GM19452 (cell line): ENCODE measurements at regions not wholly inside any gene's neighbourhood (a gene's known extent, or its start where the extent isn't known, plus 50 kb on each side); places are given as distances from the start of the nearest gene placed in this dataset.
"Not testable (repeated sequence)": the region's sequence is repeated elsewhere in the genome, so short reads cannot be mapped to it uniquely, and the experiment has no call there.

Experiments used
- ATAC-seq: cut with Tn5 transposase; IDR thresholded peaks from one replicate; pipeline ENCODE4 v1.9.1; 2021; ENCODE audit not compliant: unreplicated experiment

DNA sequence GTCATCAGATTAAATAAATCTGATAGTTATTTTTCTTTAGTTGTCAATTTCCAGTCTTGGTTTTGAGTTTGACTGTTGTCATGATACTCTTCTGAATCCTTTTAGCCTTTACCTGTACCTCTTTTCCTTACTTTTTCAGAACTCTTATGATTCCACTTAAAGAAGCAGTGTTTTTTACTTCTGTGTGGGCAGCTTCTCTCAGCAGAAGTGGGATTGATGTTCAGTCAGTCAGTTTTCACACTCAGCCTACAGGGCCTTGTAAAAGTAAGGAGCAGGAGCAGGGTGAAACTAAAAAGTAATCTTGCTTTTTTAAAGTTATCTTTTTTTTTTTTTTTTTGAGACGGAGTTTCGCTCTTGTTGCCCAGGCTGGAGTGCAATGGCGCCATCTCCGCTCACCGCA, 75.1 kb downstream of the HAUS1 start:
- no peak for ATAC-seq

DNA sequence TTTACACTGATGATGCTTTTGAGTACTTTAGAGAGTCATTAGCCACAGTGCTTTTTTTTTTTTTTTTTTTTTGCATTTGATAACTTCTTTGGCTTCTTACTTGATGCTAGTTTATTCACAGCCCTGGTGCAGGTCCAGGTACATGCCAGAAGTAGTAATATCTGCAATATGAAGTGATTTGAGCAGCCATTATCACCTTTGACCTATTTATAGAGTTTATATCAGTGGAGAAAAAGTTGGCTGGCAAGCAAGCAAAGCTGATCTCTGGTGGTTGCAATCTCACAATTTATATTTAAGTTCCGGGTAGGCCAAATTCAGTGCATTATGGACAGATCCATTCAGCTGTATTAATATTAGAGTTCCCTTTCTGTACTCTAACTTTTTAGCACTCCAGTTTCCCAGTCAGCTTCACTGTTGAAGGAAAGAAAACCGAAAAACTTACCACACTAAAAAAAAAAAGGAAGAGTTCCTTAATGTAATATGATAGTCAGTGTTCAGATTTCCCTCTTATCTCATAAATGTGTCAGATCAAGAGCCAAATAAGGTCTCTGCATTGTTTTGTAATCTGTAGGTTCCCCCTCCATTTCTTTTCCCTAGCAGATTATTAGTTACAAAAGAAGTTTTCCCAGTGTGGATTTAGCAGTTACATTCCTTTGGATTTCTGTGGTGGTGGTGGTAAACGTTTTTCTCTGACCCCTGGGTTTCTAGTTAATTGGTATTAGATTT, 78.6 kb downstream of the HAUS1 start:
- ATAC-seq = no peak

DNA sequence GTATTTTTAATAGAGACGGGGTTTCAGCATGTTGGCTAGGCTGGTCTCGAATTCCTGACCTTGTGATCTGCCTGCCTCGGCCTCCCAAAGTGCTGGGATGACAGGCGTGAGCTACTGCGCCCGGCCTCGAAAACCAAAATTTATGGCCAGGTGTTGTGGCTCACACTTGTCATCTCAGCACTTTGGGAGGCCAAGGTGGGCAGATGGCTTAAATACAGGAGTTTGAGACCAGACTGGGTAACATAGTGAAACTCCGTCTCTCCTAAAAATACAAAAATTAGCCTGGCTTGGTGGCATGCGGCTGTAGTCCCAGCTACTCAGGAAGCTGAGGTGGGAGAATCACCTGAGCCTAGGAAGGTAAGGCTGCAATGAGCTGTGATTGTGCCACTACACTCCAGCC, 80.1 kb downstream of the HAUS1 start:
- not testable (repeated sequence) for ATAC-seq

DNA sequence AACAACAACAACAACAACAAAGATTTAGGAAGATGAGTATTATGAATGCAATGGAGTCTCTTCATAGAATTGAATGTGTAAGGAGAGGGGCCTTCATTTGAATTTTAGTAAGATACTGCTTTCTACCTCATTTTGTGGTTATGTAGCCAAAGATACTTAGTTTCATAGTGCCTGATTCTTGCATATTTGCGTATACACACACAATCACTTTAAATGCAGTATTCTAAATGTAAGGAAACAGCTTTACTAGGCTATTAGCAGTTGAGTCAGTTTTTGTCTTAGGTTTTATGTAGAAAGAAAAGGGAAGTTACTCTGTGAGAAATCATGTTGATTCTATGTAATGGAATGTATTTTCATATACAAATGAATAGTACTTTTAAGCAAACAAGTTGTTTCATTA, 80.5 kb downstream of the HAUS1 start:
- ATAC-seq = no peak

DNA sequence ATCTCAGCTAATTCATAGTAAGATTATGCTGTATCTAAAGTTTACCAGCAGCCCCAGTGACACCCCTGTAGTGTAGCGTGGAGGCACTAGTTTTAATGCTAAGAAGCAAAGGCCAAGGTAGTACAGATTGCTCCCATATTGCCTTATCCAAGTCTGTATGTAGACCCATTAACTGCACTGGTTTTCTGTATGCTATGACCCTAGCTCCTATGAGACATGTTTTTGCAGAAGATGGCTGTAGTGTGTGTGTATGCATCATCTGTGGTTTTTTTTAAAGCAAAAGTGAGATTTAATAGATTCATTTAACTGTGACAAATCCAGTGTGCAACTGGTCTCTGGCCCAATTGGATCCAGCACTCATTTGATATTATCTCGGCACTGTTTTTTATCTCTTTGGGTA, 86.5 kb downstream of the HAUS1 start:
- ATAC-seq = no peak

DNA sequence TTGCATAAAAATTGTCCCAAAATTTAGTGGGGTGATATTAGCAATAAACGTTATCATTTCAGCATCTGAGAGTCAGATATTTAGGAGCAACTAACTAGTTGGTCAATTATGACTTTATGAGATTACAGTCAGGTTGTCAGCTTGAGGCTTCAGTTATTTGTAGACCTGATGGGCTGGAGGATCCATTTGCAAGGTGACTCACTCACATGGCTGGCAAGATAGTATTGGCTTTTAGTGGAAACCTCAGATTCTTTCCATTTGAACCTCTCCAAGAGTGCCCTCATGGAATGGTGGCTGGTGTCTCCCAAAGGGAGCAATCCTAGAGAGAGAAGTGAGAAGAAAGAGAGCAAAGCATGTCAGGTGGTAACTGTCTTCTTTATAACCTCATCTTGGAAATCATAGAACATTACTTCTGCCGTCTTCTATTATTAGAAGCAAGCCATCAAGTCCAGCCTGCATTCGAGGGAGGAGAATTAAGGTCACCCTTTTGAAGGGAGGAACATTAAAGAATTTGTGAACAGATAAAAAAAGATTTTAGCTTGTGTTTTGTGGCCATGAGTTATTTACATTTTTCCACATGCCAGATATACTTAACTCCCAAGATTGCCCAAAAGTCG, 92.5 kb downstream of the HAUS1 start:
- no peak for ATAC-seq

DNA sequence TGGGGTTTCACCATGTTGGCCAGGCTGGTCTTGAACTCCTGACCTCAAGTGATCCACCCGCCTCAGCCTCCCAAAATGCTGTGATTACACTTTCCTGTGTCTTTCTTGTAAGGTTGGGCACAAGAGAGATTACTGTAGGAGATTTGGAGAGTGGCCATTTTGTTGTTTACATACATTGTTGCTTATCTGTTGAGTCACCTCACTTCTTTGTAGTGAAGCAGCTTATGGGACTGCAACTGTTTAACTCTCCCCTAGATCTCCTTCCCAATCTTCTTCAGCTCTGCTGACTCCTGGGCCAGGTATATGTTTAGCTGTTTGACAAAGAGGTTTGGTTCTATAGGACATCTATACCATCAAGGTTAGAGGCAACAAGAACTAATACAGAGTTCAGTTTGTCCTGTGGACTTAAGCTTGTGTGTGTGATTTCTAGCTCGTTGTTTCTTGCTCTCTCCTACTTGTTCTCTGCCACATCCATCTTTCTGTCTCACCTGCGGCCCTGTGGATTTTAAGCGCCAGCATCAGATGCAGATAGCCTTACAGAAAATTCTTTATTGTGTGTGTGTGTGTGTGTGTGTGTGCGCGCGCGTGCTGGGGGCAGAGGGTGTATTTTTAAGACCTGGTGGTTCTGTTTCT, 95.4 kb downstream of the HAUS1 start:
- no peak for ATAC-seq

DNA sequence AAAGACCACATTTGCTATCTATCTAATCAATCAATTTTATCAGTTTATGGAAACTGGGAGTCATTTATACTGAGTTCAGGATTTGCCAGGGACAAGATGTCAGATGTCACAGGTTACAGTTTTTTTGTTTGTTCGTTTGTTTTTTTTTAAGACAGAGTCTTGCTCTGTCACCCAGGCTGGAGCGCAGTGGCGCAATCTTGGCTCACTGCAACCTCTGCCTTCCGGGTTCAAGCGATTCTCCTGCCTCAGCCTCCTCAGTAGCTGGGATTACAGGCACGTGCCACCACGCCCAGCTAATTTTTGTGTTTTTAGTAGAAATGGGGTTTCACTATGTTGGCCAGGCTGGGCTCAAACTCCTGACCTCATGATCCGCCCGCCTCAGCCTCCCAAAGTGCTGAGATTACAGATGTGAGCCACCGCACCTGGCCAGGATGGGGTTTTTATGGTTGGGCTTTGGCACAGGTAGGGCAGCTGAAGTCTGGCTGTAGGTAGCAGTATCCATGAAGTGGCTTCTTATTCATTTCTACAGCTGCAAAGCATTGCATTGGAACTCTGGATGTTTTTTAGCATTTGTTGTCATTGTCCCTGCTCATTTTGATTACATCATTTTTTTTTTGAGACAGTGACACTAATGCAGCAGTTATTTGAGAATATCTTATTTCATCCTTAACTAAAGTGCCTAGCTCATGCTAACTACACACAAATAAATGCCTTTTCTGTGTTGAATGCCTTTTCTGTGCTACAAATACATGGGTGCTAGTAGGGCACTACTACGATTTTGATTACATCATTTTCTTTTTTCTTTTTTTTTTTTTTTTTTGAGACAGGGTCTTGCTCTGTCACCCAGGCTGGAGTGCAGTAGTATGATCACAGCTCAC, 96.2 kb downstream of the HAUS1 start:
- ATAC-seq = not testable (repeated sequence)

DNA sequence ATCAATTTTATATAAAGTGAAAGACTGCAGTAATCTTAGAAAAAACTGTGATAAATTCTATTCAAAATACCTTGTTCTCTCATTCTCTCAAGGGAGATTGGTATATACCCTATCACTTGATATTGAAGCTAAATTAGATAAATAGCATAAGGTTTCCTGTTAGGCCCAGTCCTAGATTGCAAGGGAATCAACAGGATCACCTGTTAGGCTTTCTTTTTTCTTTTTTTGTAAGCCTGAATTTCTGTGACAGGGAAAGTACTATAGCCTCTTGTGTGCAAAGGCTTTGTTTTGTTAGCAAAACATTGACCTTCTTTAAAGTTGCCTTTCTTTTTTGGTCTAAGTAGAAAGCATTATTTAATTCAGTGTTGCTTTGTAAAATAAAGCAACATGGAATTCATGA, 100.0 kb downstream of the HAUS1 start:
- no peak for ATAC-seq

DNA sequence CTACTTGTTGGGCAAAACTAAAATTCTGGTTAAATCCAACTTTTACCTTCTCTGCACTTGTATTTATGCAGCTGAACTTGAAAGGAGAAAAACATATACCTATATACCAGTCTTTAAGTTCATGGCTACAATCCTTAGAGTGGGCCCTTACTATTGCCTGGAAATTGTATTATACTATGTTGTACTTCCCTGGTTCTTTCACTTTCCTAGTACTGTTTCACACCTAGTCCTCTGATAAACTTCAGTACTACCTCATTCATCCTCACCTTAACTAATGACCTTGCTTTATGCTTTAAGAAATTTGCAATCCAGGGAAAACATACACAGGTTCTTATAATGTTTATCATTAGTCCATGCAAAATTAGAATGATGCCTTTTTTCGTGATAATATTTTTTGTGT, 103.8 kb downstream of the HAUS1 start:
- ATAC-seq = no peak

DNA sequence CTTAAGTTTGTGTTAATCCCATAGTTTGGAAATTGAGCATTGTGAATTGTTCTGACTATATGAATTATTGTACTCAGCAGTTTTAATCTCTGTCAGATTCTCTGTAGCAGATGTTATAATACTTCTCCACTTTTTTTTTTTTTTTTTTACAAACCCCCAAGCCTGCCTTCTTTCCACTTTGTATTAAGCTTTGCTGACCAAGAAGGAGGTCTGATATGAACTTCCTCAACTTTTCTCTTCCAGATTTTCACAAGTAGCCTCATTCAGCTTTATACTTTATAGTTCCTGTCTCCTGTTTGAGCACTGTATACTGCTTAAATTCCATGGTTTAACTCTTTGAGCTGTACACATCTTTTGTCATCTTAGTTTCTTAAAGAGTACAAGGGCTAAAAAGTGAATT, 105.0 kb downstream of the HAUS1 start:
- ATAC-seq = no peak

DNA sequence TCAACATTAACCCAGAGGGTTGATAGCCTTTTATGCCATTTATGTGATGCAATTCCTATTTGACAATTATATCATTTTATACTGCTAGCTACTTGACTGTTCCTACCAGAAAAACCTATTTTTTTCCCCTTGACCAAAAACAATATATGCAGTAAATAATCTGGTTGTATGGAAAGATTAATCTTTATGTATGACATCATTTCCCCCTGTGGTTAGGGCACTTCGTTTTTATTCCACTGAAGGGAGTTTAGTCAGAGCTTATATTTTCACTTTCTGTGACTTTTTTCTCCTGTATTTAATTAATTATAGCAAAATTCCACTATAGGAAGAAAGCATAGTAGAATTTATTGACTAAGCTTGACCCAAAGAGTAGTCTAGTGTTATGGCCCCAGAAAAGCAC, 107.6 kb downstream of the HAUS1 start:
- ATAC-seq = no peak

DNA sequence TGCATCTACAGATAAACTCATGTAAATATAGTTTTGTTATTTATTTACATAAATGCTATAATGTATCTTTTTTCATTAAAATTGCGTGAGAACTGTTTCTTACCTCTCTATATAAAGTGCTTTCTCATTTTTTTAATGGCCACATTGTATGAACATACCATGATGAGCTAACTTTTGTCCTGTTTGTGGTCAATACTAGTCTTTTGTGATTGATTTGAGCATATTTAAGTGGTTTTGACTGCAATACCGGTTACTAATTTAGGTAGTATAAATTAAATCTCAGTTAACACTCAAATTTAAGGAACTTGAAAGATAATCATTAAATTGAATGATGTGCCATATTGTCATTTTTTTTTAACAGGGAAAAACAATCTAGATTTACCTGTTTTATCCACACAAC, 108.2 kb downstream of the HAUS1 start:
- no peak for ATAC-seq

DNA sequence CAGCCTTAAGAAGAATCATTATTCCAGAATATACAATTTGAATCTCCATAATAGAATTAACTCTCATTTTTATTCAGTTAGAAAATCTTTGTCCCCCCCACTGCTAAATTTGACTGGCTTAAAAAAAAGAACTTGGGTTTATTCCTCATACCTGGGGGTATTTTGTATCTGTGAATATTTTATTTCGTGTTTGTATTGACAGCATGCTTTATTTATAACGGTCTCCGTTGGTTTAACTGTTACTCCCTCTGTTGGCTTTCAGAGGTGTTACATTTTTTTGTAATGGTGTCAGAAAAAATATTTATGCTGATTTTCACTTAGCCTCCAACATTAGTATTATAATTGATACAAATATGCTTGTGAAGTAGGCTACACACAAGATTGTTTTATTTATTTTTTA, 109.1 kb downstream of the HAUS1 start:
- no peak for ATAC-seq

DNA sequence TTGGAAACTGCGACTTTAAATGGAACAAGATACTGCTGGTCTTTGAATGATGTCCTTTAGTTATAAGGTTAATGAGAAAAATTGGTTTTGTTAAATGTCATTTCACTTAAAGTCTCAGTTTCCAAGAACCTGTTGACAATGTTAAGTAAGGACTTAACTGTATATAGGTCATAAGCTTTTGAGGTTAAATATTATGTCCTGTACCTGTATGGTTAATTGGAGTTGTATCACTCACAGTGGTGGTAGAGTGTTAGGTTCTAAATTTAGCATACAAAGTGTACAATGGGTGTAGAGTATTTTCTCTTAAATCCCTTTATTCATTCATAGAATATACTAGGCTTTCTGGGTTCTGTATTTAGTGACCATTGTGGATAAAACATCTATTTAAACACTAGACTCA, 110.2 kb downstream of the HAUS1 start:
- no peak for ATAC-seq

DNA sequence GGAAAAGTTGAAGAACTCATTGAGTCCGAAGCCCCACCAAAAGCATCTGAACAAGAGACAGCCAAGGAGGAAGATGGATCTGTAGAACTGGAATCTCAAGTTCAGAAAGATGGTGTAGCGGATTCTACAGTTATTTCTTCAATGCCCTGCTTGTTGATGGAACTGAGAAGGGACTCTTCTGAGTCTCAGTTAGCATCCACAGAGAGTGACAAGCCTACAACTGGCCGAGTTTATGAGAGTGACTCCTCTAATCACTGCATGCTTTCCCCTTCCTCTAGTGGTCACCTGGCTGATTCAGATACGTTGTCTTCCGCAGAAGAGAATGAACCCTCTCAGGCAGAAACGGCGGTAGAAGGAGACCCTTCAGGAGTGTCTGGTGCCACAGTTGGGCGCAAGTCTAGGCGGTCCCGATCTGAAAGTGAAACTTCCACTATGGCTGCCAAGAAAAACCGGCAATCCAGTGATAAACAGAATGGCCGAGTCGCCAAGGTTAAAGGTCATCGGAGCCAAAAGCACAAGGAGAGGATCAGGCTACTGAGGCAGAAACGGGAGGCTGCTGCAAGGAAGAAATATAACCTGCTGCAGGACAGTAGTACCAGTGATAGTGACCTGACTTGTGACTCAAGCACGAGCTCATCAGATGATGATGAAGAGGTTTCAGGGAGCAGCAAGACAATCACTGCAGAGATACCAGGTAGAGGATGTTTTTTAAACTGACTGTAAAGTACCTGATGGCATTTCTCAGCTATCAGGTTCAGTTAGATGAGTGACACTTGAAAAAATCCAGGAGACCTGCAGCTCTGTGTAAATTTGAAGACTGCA, 111.9 kb downstream of the HAUS1 start:
- ATAC-seq = no peak

DNA sequence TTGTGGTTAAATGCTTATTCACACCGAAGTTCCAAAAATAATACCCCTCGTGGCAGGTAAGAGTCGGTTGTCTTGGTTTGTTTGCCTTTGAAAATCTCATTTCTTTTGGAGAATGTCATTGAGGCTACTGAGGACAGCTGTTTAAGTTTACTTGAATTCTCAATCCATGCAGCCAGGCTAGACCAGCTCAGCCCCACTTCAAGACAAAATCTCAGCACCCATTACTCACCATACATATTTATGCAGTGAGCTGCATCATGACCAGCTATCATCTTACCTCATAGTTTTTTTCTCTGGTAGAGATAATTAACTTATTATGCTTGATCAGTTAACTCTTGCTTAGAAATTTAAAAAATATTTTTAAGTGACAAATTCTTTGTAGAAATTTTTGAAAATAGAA, 115.9 kb downstream of the HAUS1 start:
- ATAC-seq = no peak

DNA sequence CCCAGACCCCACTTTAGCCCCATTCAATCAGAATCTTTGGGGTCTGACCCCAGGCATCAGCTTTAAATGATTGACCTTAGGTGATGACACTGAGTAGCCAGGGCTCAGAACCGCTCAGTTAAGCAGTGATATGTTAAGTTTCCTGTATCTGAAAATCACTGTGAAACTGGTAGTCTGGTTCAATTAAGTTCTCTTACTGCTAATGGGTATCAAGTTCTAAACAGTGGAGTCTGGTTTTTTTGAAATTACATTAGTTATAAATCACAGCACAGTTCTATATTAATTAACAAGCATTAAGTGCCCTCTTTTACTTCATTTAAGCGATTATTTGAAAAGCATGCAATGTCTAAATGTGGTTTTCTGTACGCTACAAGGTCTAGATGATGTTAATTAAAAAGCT, 117.9 kb downstream of the HAUS1 start:
- no peak for ATAC-seq

DNA sequence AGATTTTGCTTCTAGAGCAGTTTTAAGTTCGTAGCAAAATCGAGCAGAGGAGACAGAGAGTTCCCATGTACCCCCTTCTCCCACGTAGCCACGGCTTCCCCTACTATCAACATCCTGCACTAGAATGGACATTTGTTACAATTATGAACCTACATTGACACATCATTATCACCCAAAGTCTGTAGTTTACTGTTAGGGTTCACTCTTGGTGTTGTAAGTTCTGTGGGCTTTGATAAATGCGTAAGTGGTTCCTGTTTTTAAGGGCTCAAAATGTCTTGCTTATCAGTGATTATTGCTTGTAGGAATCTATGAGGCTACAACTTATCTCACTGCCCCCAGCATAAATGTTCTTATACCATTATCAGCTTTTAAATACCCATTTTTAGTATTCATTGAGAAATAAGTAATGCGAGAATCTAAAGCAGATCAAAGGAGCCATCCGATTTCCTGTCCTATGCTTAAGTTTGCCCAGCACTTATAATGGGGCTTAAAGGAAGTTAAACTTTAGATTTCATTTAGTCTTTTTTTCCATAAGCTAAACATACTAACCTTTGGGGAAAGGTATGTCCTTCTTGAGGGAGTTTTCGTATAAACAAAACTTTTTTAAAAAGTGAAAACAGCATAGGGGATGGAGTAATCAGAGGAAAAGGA, 118.7 kb downstream of the HAUS1 start:
- no peak for ATAC-seq

DNA sequence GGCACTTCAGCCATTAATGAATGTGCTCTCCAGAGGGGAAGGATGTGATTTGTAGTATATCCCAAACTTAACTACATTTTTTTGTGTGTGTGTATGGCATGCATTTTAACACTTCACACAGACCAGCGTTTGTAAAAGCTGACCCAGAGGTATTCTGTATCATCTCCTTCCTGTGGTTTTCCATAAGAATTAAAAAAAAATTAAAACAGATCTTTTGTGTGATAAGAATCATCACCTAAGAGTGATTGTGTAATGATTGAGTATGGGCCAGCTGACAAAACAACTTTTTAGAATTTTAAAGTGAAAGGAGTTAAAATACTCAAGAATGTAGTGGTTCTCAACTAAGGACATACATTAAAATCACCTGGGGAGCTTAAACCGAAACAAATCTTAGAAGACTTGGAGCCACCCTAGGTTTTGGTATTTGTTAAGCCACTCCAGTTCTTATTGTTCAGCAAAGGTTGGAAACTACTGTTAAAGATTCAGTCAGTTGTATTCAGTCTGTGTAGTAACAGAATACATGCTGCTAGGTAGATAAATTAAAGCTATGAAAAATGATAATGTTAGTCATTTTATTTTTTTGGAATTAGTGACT, 120.1 kb downstream of the HAUS1 start:
- ATAC-seq = no peak
